HEK293 (cell line): ENCODE measurements at regions not wholly inside any gene's neighbourhood (a gene's known extent, or its start where the extent isn't known, plus 50 kb on each side); places are given as distances from the start of the nearest gene placed in this dataset.

Experiments used
- BCL11A ChIP-seq: fragments of 450-650 bp; formaldehyde crosslinking; IDR thresholded peaks from 2 replicates; pipeline ENCODE4 v1.5.1; 2016; ENCODE audit warnings: low read depth, missing biosample characterization, missing genetic modification characterization
- TCF7L2 ChIP-seq: IDR thresholded peaks from 2 replicates; pipeline ENCODE4 v1.6.1; 2011; ENCODE audit warnings: low read depth, mild to moderate bottlenecking, inconsistent platforms, low read length, moderate library complexity, borderline replicate concordance
- ZBTB21 ChIP-seq: fragments of 450-650 bp; formaldehyde crosslinking; IDR thresholded peaks from 2 replicates; pipeline ENCODE4 v1.5.1; 2017; ENCODE audit warnings: missing biosample characterization, missing genetic modification characterization
- ZNF24 ChIP-seq: fragments of 450-650 bp; formaldehyde crosslinking; IDR thresholded peaks from 2 replicates; pipeline ENCODE4 v1.5.1; 2016; ENCODE audit warnings: missing biosample characterization, missing genetic modification characterization
- ZNF324 ChIP-seq: fragments of 450-650 bp; formaldehyde crosslinking; IDR thresholded peaks from 2 replicates; pipeline ENCODE4 v1.5.1; 2016; ENCODE audit warnings: missing biosample characterization, missing genetic modification characterization
- ZNF558 ChIP-seq: fragments of 450-650 bp; formaldehyde crosslinking; IDR thresholded peaks from 2 replicates; pipeline ENCODE4 v1.5.1; 2016; ENCODE audit warnings: missing biosample characterization, missing genetic modification characterization
- ZNF830 ChIP-seq: fragments of 450-650 bp; IDR thresholded peaks from 2 replicates; pipeline ENCODE4 v1.5.0; 2018; ENCODE audit warnings: missing biosample characterization, missing genetic modification characterization, low read depth, mild to moderate bottlenecking, moderate library complexity
- TF ChIP-seq, protein P1 (sequence below): fragments of 450-650 bp; formaldehyde crosslinking; IDR thresholded peaks from 2 replicates; pipeline ENCODE4 v1.5.1; 2016; ENCODE audit warnings: missing biosample characterization, missing genetic modification characterization
- TF ChIP-seq, protein P2 (sequence below): fragments of 450-650 bp; formaldehyde crosslinking; IDR thresholded peaks from 2 replicates; pipeline ENCODE4 v1.5.1; 2016; ENCODE audit warnings: missing biosample characterization, missing genetic modification characterization
- TF ChIP-seq, protein P3 (sequence below): fragments of 450-650 bp; formaldehyde crosslinking; IDR thresholded peaks from 2 replicates; pipeline ENCODE4 v1.5.1; 2016; ENCODE audit warnings: missing biosample characterization, missing genetic modification characterization, borderline replicate concordance

DNA sequence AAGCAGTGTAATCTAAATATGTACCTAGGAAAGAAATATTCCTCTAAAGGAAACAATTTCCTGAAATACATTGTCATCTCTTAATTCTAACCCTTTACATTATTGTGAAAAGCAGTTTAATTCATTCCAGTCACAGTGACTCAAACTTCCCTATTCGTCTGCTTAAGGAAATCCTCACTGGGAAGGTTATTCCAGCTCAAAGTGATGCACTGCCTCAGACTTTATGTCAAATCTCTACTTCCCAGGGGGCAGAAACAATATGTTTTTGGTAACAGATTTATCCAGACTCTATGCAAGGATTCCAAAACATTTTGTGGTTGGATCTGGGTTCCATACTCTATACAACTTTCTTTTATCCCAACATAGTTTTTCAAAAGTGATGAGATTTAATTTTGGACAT lies 145.2 kb downstream of the NTMT2 start:
- no peak for TF ChIP-seq ZBTB21 (tag by site-specific recombination)
- TF ChIP-seq, protein P1, sequence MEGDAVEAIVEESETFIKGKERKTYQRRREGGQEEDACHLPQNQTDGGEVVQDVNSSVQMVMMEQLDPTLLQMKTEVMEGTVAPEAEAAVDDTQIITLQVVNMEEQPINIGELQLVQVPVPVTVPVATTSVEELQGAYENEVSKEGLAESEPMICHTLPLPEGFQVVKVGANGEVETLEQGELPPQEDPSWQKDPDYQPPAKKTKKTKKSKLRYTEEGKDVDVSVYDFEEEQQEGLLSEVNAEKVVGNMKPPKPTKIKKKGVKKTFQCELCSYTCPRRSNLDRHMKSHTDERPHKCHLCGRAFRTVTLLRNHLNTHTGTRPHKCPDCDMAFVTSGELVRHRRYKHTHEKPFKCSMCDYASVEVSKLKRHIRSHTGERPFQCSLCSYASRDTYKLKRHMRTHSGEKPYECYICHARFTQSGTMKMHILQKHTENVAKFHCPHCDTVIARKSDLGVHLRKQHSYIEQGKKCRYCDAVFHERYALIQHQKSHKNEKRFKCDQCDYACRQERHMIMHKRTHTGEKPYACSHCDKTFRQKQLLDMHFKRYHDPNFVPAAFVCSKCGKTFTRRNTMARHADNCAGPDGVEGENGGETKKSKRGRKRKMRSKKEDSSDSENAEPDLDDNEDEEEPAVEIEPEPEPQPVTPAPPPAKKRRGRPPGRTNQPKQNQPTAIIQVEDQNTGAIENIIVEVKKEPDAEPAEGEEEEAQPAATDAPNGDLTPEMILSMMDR (tag by site-specific recombination): no peak
- TF ChIP-seq BCL11A (tag by site-specific recombination): no peak
- no peak for TF ChIP-seq TCF7L2
- no peak for TF ChIP-seq ZNF24
- no peak for TF ChIP-seq ZNF830 (tag by site-specific recombination)
- TF ChIP-seq, protein P2, sequence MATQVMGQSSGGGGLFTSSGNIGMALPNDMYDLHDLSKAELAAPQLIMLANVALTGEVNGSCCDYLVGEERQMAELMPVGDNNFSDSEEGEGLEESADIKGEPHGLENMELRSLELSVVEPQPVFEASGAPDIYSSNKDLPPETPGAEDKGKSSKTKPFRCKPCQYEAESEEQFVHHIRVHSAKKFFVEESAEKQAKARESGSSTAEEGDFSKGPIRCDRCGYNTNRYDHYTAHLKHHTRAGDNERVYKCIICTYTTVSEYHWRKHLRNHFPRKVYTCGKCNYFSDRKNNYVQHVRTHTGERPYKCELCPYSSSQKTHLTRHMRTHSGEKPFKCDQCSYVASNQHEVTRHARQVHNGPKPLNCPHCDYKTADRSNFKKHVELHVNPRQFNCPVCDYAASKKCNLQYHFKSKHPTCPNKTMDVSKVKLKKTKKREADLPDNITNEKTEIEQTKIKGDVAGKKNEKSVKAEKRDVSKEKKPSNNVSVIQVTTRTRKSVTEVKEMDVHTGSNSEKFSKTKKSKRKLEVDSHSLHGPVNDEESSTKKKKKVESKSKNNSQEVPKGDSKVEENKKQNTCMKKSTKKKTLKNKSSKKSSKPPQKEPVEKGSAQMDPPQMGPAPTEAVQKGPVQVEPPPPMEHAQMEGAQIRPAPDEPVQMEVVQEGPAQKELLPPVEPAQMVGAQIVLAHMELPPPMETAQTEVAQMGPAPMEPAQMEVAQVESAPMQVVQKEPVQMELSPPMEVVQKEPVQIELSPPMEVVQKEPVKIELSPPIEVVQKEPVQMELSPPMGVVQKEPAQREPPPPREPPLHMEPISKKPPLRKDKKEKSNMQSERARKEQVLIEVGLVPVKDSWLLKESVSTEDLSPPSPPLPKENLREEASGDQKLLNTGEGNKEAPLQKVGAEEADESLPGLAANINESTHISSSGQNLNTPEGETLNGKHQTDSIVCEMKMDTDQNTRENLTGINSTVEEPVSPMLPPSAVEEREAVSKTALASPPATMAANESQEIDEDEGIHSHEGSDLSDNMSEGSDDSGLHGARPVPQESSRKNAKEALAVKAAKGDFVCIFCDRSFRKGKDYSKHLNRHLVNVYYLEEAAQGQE (tag by site-specific recombination): no peak
- no peak for TF ChIP-seq ZNF324 (tag by site-specific recombination)
- TF ChIP-seq ZNF558 (tag by site-specific recombination): no peak
- TF ChIP-seq, protein P3, sequence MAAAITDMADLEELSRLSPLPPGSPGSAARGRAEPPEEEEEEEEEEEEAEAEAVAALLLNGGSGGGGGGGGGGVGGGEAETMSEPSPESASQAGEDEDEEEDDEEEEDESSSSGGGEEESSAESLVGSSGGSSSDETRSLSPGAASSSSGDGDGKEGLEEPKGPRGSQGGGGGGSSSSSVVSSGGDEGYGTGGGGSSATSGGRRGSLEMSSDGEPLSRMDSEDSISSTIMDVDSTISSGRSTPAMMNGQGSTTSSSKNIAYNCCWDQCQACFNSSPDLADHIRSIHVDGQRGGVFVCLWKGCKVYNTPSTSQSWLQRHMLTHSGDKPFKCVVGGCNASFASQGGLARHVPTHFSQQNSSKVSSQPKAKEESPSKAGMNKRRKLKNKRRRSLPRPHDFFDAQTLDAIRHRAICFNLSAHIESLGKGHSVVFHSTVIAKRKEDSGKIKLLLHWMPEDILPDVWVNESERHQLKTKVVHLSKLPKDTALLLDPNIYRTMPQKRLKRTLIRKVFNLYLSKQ (tag by site-specific recombination): no peak
